Neural cell (in vitro differentiated cells): ENCODE measurements at regions not wholly inside any gene's neighbourhood (a gene's known extent, or its start where the extent isn't known, plus 50 kb on each side); places are given as distances from the start of the nearest gene placed in this dataset.

Experiments used
- CTCF ChIP-seq: fragments of 450-650 bp; IDR thresholded peaks from 2 replicates; pipeline ENCODE4 v1.5.1; 2014; ENCODE audit warnings: antibody characterized with exemption, mild to moderate bottlenecking, moderate library complexity; ENCODE audit not compliant: poor library complexity, severe bottlenecking
- EP300 ChIP-seq: fragments of 450-650 bp; conservative IDR thresholded peaks from 2 replicates; pipeline ENCODE4 v1.6.1; 2014; ENCODE audit warnings: antibody characterized with exemption, mild to moderate bottlenecking, moderate library complexity; ENCODE audit not compliant: poor library complexity, severe bottlenecking
- EZH2 ChIP-seq: fragments of 200-600, 300-800 bp; shearing (Covaris generic), sonication (generic); IDR thresholded peaks from 2 replicates; pipeline ENCODE4 v1.6.1; 2014; ENCODE audit warnings: antibody characterized with exemption, low read length, borderline replicate concordance, mild to moderate bottlenecking; ENCODE audit not compliant: insufficient read depth, poor library complexity, severe bottlenecking
- MXI1 ChIP-seq: fragments of 450-650 bp; conservative IDR thresholded peaks from 2 replicates; pipeline ENCODE4 v1.6.1; 2014; ENCODE audit warnings: antibody characterized with exemption, mild to moderate bottlenecking; ENCODE audit not compliant: poor library complexity, severe bottlenecking
- POLR2AphosphoS5 ChIP-seq: IDR thresholded peaks from 2 replicates; pipeline ENCODE4 v1.6.1; 2012
- RAD21 ChIP-seq: fragments of 450-650 bp; conservative IDR thresholded peaks from 2 replicates; pipeline ENCODE4 v1.6.1; 2014; ENCODE audit warnings: antibody characterized with exemption, mild to moderate bottlenecking, moderate library complexity
- REST ChIP-seq: IDR thresholded peaks from 2 replicates; pipeline ENCODE4 v1.6.1; 2012; ENCODE audit warnings: borderline replicate concordance
- SMC3 ChIP-seq: fragments of 450-650 bp; conservative IDR thresholded peaks from 2 replicates; pipeline ENCODE4 v1.6.1; 2014; ENCODE audit warnings: antibody characterized with exemption, mild to moderate bottlenecking, moderate library complexity; ENCODE audit not compliant: poor library complexity
- TAF1 ChIP-seq: IDR thresholded peaks from 2 replicates; pipeline ENCODE4 v1.6.1; 2012; ENCODE audit warnings: low read depth

DNA sequence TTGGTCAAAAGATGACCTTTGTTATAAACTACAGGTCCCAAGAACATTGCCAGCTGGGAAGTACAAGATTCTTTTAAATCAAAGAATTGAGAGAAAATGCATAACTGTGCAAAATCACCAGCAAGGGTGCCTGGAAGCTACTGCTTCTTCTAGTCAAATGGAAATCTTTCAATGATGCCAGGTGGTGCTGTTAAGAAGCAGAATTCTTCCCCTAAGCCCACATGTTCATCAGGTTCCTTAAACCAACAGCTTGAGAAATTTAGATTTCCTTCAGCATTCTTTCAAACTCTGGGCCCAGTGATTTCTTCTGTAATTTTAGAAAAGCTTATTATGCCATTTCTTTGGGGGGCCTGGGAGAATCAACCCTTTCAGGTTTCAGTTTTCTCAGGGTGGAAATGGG is 207.8 kb upstream of the WSCD1 start:
- TF ChIP-seq POLR2AphosphoS5, result no peak
- no peak for TF ChIP-seq CTCF
- TF ChIP-seq EZH2, result no peak
- TF ChIP-seq EP300, result no peak
- TF ChIP-seq TAF1, result no peak
- no peak for TF ChIP-seq SMC3
- TF ChIP-seq MXI1, result no peak
- TF ChIP-seq REST, result no peak
- no peak for TF ChIP-seq RAD21
